Neural crest cell (in vitro differentiated cells): ENCODE measurements at regions not wholly inside any gene's neighbourhood (a gene's known extent, or its start where the extent isn't known, plus 50 kb on each side); places are given as distances from the start of the nearest gene placed in this dataset.
A peak's percentile ranks its signal among the peaks of the same experiment; 100 is the strongest.

ENCODE experiments used
- DNase-seq: peaks from one replicate; pipeline ENCODE4 v3.0.0; 2021; ENCODE audit warnings: low read depth, mixed read lengths, low spot score
- H3K27ac Mint-ChIP-seq: one replicate; pipeline ENCODE4 v1.8.0; 2021; ENCODE audit warnings: mild to moderate bottlenecking, mixed read lengths; ENCODE audit not compliant: unreplicated experiment
- H3K27me3 Mint-ChIP-seq: 2 replicates; pipeline ENCODE4 v1.8.0; 2021; ENCODE audit warnings: low read depth, mild to moderate bottlenecking, mixed read lengths
- H3K36me3 Mint-ChIP-seq: 2 replicates; pipeline ENCODE4 v1.8.0; 2021; ENCODE audit warnings: low read depth, mild to moderate bottlenecking, mixed read lengths
- H3K4me1 Mint-ChIP-seq: 2 replicates; pipeline ENCODE4 v1.8.0; 2021; ENCODE audit warnings: mixed read lengths
- H3K4me3 Mint-ChIP-seq: one replicate; pipeline ENCODE4 v1.8.0; 2021; ENCODE audit warnings: mild to moderate bottlenecking, mixed read lengths
- H3K9me3 Mint-ChIP-seq: 2 replicates; pipeline ENCODE4 v1.8.0; 2021; ENCODE audit warnings: mixed read lengths
- CTCF ChIP-seq: fragments of 200-600 bp; sonication (generic); conservative IDR thresholded peaks from 2 replicates; pipeline ENCODE4 v1.5.0; 2021; ENCODE audit warnings: antibody characterized with exemption, mild to moderate bottlenecking

GRCh38 chr15:95679847-95680582 lies 650.5 kb upstream of the NR2F2 start:
- no peak for TF ChIP-seq CTCF
- Mint-ChIP-seq H3K27ac (no peak overlapping the region), H3K36me3 (peaks cover 2% of the 10 kb centered on the region), H3K27me3 (no peaks in the 10 kb centered on the region), H3K4me1 (peaks cover 23% of the 10 kb centered on the region), H3K4me3 (no peak overlapping the region), H3K9me3 (peaks cover 12% of the 10 kb centered on the region)
- DNase-seq: no peak

DNA sequence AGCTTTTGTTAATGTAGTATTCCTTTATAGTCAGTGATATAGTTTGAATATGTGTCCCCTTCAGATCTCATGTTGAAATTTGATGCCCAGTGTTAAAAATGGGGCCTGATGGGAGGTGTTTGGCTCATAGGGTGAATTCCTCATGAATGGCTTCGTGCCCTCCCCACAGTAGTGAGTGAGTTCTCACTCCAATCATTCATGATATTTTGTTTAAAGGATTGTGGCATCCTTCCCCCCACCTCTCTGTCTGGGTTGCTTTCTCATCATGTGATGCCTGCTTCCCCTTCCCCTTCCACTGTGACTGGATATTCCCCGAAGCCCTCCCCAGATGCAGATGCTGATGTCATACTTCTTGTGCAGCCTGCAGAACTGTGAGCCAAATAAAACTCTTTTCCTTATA lies 649.8 kb upstream of the NR2F2 start:
- Mint-ChIP-seq H3K9me3 (peaks cover 7% of the 10 kb centered on the region), H3K4me3 (no peak overlapping the region), H3K27me3 (no peaks in the 10 kb centered on the region), H3K27ac (peak overlapping the region; percentile 59), H3K4me1 (peaks cover 23% of the 10 kb centered on the region), H3K36me3 (peaks cover 2% of the 10 kb centered on the region)
- DNase-seq: no peak
- no peak for TF ChIP-seq CTCF

GRCh38 chr15:95681836-95682544 lies 648.5 kb upstream of the NR2F2 start:
- Mint-ChIP-seq H3K4me3 (no peak overlapping the region), H3K27me3 (no peaks in the 10 kb centered on the region), H3K4me1 (peaks cover 23% of the 10 kb centered on the region), H3K36me3 (no peaks in the 10 kb centered on the region), H3K9me3 (peaks cover 5% of the 10 kb centered on the region), H3K27ac (peak overlapping the region; percentile 43)
- DNase-seq: no peak
- no peak for TF ChIP-seq CTCF

- H3K36me3 Mint-ChIP-seq: no peaks in the 10 kb centered on the region
- no peak for TF ChIP-seq CTCF
- H3K4me3 Mint-ChIP-seq: no peak overlapping the region
- peaks cover 5% of the 10 kb centered on the region for H3K9me3 Mint-ChIP-seq
- DNase-seq: no peak
- peaks cover 23% of the 10 kb centered on the region for H3K4me1 Mint-ChIP-seq
- no peak overlapping the region for H3K27ac Mint-ChIP-seq
- no peaks in the 10 kb centered on the region for H3K27me3 Mint-ChIP-seq
Measured at GRCh38 chr15:95684126-95684525, 646.4 kb upstream of the NR2F2 start.

DNA sequence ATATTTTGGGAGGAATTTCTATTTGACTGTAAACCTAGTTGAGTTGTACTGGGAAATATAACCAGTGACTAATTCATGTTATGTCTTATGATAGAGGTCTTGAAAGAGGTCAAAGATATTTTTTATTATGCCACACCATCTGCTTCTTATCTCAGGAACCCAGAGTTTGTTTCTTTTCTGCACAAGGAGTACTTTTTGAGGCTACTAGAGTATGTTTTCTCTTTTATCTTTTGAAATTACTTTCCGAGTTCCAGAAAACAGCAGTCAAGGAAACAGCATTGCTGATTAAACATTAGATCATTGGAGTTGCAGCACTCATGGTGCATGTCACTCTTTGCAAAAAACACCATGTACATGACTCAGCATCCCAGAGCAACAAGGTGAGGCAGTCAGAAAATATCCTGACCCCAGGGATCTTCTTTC lies 645.8 kb upstream of the NR2F2 start:
- Mint-ChIP-seq H3K4me1 (peaks cover 23% of the 10 kb centered on the region), H3K9me3 (peaks cover 5% of the 10 kb centered on the region), H3K27me3 (no peaks in the 10 kb centered on the region), H3K36me3 (no peaks in the 10 kb centered on the region), H3K4me3 (no peak overlapping the region), H3K27ac (no peak overlapping the region)
- no peak for TF ChIP-seq CTCF
- no peak for DNase-seq
